HCT116 (cell line): ENCODE measurements at regions not wholly inside any gene's neighbourhood (a gene's known extent, or its start where the extent isn't known, plus 50 kb on each side); places are given as distances from the start of the nearest gene placed in this dataset.

ENCODE experiments used
- ATF3 ChIP-seq: IDR thresholded peaks from 2 replicates; pipeline ENCODE4 v1.6.1; 2012
- CTCF ChIP-seq, 3 experiments: fragments of 200-600 bp in 1 of 3; sonication (generic) in 1 of 3; IDR thresholded peaks in 2 of 3; conservative IDR thresholded peaks in 1 of 3; 2 replicates each; pipeline ENCODE4 v1.5.1; 2012 to 2017; ENCODE audit warnings: low read depth in 2 of 3, low read length in 2 of 3, antibody characterized with exemption in 1 of 3, borderline replicate concordance in 1 of 3, control low read depth in 1 of 3, mild to moderate bottlenecking in 1 of 3, mixed read lengths in 1 of 3, mixed run types in 1 of 3, moderate library complexity in 1 of 3; ENCODE audit not compliant: insufficient read depth in 1 of 3
- EZH2 ChIP-seq: fragments of 200-600 bp; sonication (generic); IDR thresholded peaks from 2 replicates; pipeline ENCODE4 v1.6.1; 2017; ENCODE audit warnings: antibody characterized with exemption, mixed run types
- EZH2phosphoT487 ChIP-seq: fragments of 200-600 bp; IDR thresholded peaks from 2 replicates; pipeline ENCODE4 v1.6.1; 2018; ENCODE audit warnings: antibody characterized with exemption, borderline replicate concordance
- MAX ChIP-seq: IDR thresholded peaks from 2 replicates; pipeline ENCODE4 v1.6.1; 2012
- POLR2A ChIP-seq: IDR thresholded peaks from 2 replicates; pipeline ENCODE4 v1.7.0; 2011; ENCODE audit warnings: borderline replicate concordance; ENCODE audit not compliant: insufficient read depth, insufficient read length; ENCODE audit errors: extremely low read depth
- RAD21 ChIP-seq: IDR thresholded peaks from 2 replicates; pipeline ENCODE4 v1.6.1; 2012; ENCODE audit warnings: low read depth, mild to moderate bottlenecking
- REST ChIP-seq: IDR thresholded peaks from 2 replicates; pipeline ENCODE4 v1.6.1; 2012; ENCODE audit warnings: low read depth
- SP1 ChIP-seq: IDR thresholded peaks from 2 replicates; pipeline ENCODE4 v1.6.1; 2012; ENCODE audit warnings: low read depth
- SRF ChIP-seq: IDR thresholded peaks from 2 replicates; pipeline ENCODE4 v1.6.1; 2012; ENCODE audit warnings: low read depth
- ZBTB33 ChIP-seq: IDR thresholded peaks from 2 replicates; pipeline ENCODE4 v1.6.1; 2011; ENCODE audit warnings: mild to moderate bottlenecking, low read length, moderate library complexity; ENCODE audit not compliant: insufficient replicate concordance; ENCODE audit errors: extremely low read depth
- ZNF274 ChIP-seq: fragments of 200-500 bp; sonication (Bioruptor generic); IDR thresholded peaks from 2 replicates; pipeline ENCODE4 v1.6.1; 2014; ENCODE audit warnings: mild to moderate bottlenecking, low read depth, low read length, inconsistent platforms

GRCh38 chr18:38534073-38534472 is 968.5 kb upstream of the CELF4 start:
- TF ChIP-seq EZH2 (no peak), ZNF274 (no peak), MAX (no peak), EZH2phosphoT487 (no peak), POLR2A (no peak), CTCF (IDR thresholded peaks at IDR 0.05 in 2 of 3, conservative IDR thresholded peaks at IDR 0.05 in 1 of 3; ENCODE audit: borderline replicate concordance in 1 of 3, insufficient read depth in 1 of 3, low read depth in 2 of 3, low read length in 2 of 3) (no peak), ZBTB33 (no peak), RAD21 (no peak), SRF (no peak), SP1 (no peak), REST (no peak), ATF3 (no peak)
